IPS DF 4.7 (cell line): ENCODE measurements at regions not wholly inside any gene's neighbourhood (a gene's known extent, or its start where the extent isn't known, plus 50 kb on each side); places are given as distances from the start of the nearest gene placed in this dataset.

Source experiments
- DNase-seq: peaks from one replicate; pipeline ENCODE4 v3.0.0-alpha.2; 2013; ENCODE audit warnings: low spot score; ENCODE audit errors: extremely low read depth

DNA sequence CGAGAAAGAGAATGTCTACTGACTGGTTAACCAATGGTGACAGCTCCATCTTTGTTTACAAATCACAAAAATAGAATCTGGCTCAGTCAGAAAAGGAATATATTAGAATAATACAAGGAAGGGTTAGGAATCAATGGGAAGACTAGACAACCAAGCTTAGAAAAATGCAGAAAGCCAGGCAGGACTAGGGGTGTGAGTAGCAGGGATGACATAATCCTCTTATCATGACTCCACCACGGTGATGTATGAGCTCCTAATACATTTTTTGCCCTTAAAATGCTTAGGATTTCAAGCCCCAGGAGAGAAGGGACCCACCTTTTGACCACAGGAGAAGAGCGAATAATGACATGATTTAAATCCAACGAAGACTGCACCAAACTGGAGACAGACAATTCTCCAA, 252.3 kb downstream of the CHD9NB start:
- DNase-seq, result no peak

DNA sequence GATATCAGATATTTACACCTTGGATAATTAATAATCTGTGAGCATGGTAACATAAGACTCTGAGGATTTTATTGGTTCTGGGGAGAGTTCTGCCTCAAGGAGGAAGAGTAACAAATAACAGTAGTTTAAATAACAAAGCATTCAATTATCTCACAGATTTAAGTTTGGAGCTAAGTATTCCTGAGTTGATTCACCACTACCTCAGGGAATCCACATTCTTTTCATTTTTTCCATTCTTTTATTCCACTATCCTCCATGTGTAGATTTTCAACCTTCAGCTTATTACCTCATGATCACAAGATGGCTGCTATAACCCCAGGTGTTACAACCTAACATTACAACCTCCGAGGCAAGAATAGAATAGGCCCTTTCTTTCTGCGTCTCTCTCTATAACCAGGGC, 252.2 kb upstream of the TOX3 start:
- peak; percentile 25 for DNase-seq

GRCh38 chr16:52787709-52788108, 240.8 kb upstream of the TOX3 start:
- DNase-seq, result no peak

DNA sequence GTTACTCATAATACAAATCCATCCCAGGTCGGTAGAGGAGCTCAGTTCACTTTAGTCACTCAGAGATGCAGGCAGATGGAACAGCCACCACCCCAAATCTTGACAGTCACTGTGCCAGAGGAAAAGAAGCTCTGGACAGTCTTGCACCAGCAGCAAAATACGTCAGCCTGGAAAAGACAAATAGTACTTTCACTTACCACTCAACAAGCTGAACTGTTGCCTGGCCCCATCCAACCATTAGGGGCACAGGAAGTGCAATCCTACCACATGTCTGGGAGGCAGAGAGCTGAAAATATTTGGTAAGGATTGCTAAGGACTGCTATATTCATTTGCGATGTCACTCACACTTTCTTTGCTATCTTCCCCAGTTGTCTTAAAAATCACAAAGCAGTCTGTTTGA, 239.1 kb upstream of the TOX3 start:
- no peak for DNase-seq

DNA sequence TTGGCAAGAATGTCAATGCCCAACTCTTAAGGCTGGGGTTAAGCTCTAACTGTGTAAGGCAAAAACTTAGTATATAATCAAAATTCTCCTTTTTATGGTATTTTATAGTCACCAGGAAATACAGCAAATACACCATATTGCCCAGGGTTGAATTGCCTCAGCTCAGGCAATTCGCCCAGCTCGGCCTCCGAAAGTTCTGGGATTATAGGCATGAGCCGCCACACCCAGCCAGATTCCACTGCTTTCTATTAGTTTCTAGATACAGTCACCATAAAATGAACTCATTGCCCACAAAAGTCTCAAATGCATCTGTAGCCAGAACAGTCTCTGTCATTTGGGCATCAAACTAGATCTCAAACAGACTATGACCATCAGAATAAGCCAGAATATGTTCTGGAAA, 238.7 kb upstream of the TOX3 start:
- DNase-seq, result no peak

GRCh38 chr16:52783616-52784015, 236.7 kb upstream of the TOX3 start:
- DNase-seq, result no peak

DNA sequence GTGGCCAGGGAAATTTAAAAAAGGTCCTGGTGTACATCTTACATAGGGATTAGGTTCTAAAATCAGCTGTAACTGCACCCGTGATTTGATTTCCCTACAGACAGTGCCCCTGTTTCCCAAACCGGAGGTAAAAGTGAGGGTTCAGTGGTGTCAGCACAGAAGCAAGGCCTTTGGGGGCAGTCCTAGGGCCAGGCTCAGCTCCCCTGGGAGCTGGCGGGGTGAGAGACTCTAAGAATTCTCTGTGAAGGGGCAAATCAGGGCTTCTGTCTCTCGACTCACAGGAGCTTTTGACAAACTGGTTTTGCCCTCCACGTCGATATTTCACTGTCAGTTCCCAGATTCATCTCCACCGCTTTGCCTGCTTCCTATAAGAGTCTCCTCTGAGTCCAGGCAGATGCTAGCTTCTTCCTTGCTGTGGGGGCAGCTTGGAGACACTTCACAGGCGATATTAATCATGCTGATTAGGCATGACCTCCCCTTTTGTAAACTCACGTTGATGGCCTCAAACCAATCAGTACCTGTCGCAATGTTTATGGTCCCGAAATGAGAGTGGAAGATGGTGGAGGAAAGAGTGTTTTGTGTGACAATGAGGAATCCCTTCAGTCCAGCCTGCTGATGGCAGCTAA, 234.2 kb upstream of the TOX3 start:
- DNase-seq, result no peak

GRCh38 chr16:52773026-52773425, 226.1 kb upstream of the TOX3 start:
- no peak for DNase-seq

GRCh38 chr16:52770828-52771227, 223.9 kb upstream of the TOX3 start:
- no peak for DNase-seq

GRCh38 chr16:52758473-52758855, 211.5 kb upstream of the TOX3 start:
- DNase-seq, result no peak

DNA sequence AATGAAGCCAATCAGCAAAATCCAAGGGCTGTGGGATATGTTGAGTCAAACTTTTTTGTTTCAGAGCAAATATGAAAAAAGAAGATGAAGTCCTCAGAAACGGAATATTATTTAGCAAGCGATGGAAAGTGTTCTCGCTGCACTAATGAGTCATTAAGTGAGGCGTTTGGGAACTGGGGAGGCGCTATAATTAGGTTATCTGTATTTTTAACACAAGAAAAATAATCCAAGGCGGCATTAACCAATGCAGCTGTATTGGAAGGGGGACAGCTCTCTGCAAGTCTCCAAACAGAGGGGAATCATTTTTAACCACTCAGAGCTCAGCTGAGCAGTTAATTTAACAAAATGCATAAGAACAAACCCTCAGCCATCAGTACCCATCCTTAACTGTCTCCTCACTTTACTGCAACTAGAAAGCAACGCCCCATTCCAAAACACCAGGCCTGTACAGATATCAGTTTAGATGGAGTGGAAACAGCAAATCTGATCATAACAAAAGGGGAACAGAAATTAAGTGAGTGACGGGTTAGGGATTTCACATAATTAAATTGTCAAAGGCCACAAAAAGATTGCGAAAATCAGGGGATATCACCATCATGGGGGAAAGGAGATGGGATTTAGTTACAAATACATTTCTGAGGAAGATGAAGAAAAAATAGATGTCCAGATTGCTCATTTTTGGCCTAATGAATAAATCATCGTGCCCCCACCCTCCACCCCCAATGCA, 211.0 kb upstream of the TOX3 start:
- DNase-seq, result no peak

GRCh38 chr16:52756812-52757517, 210.0 kb upstream of the TOX3 start:
- no peak for DNase-seq

- no peak for DNase-seq
Observed at GRCh38 chr16:52755396-52755795, 208.5 kb upstream of the TOX3 start.

GRCh38 chr16:52751035-52751434, 204.1 kb upstream of the TOX3 start:
- DNase-seq, result no peak

- DNase-seq, result no peak
Observed at GRCh38 chr16:52748741-52749140, 201.8 kb upstream of the TOX3 start.

DNA sequence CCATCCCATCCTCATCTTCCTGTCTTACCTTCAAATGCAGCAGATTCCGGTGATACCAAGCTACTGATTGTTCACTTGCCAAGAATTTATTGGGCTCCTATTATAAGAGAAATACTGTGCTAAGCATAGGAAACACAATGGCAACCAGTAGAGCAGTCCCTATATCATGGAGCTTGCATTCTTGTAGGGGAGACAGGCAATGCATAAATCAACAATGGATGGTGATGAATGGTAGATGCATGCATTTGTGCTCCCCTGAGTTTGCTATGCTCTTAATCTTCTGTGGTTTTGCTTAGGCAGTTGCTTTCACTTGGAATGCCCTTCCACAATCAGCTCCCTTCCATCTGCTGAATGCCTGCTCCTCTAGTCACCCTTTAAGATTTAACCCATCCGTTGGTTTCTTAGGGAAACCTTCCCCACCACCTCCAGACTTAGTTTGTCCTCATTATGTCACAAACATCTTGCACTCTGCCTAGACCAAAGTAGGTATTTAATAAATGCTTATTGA, 200.2 kb upstream of the TOX3 start:
- DNase-seq, result no peak

DNA sequence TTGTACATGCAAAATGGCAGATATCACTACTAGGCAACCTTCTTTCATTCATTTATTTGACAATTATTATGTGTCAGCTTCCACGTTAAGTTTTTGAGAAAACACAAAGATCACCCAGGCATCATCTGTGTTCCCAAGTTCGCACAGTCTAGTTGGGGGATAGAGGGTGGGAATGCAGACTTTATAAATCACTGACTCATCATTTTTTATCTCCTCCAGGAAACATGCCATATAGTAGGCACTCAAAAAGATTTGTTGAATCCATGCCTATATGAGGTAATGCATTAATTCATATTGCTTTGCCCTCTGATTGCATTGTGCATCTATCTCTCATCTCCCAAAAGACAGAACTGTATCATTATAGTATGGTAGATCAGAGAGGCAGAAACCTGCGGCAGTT, 196.8 kb upstream of the TOX3 start:
- DNase-seq, result no peak

DNA sequence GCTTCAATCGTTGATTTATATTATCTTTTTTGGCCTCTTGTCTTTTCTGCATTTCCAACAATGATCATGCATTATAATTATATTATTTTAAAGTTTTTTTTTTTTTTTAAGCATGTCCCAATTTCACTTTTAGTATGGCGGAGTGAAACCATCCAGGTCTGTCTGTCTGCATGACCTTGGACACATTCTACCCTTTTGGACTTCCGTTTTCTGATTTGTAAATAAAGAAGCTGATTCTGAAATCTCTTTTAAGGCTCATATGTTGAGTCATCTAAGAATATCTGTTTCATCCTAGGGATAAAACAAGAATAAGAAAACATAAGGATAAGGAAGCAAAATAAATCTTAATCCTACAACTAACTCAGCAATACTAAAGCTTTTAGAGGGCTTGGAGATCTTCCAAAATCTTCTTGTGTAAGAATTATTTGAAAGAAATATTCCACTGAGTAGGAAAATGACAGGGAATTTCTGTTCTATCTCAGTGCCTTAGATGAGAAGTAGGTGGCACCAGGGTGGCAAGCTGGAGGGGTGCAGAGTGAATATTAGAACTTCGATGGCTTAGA, 195.7 kb upstream of the TOX3 start:
- DNase-seq, result no peak

GRCh38 chr16:52742052-52742451, 195.1 kb upstream of the TOX3 start:
- DNase-seq, result no peak

- peak; percentile 22 for DNase-seq
Observed at GRCh38 chr16:52741351-52741750, 194.4 kb upstream of the TOX3 start.

DNA sequence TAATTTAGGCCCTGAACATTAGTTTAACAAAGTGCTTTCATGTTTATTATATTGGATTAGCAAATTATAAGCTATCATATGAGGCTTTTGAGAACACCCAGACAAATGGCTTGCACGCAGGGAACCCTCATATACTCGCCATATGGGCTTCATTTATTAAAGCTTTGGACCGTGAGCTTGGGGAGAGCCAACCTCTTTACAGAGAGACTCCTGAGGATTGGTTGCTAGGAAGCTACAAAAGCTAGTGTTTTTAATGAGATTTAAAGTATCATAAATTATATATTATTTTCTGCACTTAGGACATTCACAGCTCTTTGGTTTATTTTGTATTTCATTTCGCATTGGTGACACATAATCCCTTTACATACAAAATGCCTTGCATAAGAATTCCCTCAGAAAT, 193.8 kb upstream of the TOX3 start:
- DNase-seq, result no peak

GRCh38 chr16:52740333-52740732, 193.4 kb upstream of the TOX3 start:
- no peak for DNase-seq
